MM.1S (cell line): ENCODE measurements at regions not wholly inside any gene's neighbourhood (a gene's known extent, or its start where the extent isn't known, plus 50 kb on each side); places are given as distances from the start of the nearest gene placed in this dataset.

ENCODE experiments used
- DNase-seq: peaks from one replicate; pipeline ENCODE4 v3.0.0-alpha.2; 2015
- H2AFZ ChIP-seq: fragments of 300-600 bp; sonication (generic); 2 replicates; pipeline ENCODE4 v1.6.0; 2016; ENCODE audit warnings: antibody characterized with exemption, low read length
- H3F3A ChIP-seq: fragments of 300-600 bp; sonication (generic); 2 replicates; pipeline ENCODE4 v1.6.1; 2016; ENCODE audit warnings: mild to moderate bottlenecking, antibody characterized with exemption, low read length, moderate library complexity, mixed read lengths; ENCODE audit not compliant: insufficient read depth
- H3K27ac ChIP-seq: fragments of 300-600 bp; sonication (generic); 2 replicates; pipeline ENCODE4 v1.5.1; 2016; ENCODE audit warnings: mild to moderate bottlenecking, low read length
- H3K27me3 ChIP-seq: fragments of 300-600 bp; sonication (generic); replicated peaks from 2 replicates; pipeline ENCODE4 v1.6.0; 2016; ENCODE audit warnings: low read length; ENCODE audit not compliant: insufficient read depth
- H3K36me3 ChIP-seq: fragments of 300-600 bp; sonication (generic); replicated peaks from 2 replicates; pipeline ENCODE4 v1.6.1; 2016; ENCODE audit warnings: mild to moderate bottlenecking, low read length, mixed read lengths; ENCODE audit not compliant: insufficient read depth
- H3K4me1 ChIP-seq: fragments of 300-600 bp; sonication (generic); 2 replicates; pipeline ENCODE4 v1.6.1; 2016; ENCODE audit warnings: low read length, mixed read lengths
- H3K4me2 ChIP-seq: fragments of 300-600 bp; sonication (generic); 2 replicates; pipeline ENCODE4 v1.6.0; 2016; ENCODE audit warnings: low read depth, low read length
- H3K4me3 ChIP-seq: fragments of 300-600 bp; sonication (generic); 2 replicates; pipeline ENCODE4 v1.5.1; 2016; ENCODE audit warnings: low read length, mixed read lengths
- H3K79me2 ChIP-seq: fragments of 300-600 bp; sonication (generic); 2 replicates; pipeline ENCODE4 v1.6.1; 2016; ENCODE audit warnings: mixed run types, low read length, mixed read lengths
- H3K9ac ChIP-seq: fragments of 300-600 bp; sonication (generic); 2 replicates; pipeline ENCODE4 v1.6.1; 2016; ENCODE audit warnings: low read length, mixed read lengths
- H3K9me2 ChIP-seq: fragments of 300-600 bp; sonication (generic); replicated peaks from 2 replicates; pipeline ENCODE4 v1.6.1; 2016; ENCODE audit warnings: mild to moderate bottlenecking, low read length, mixed read lengths; ENCODE audit not compliant: insufficient read depth
- H3K9me3 ChIP-seq: fragments of 300-600 bp; sonication (generic); replicated peaks from 2 replicates; pipeline ENCODE4 v1.6.1; 2016; ENCODE audit warnings: mild to moderate bottlenecking, low read length, mixed read lengths; ENCODE audit not compliant: insufficient read depth
- H4K20me1 ChIP-seq: fragments of 300-600 bp; sonication (generic); 2 replicates; pipeline ENCODE4 v1.6.1; 2016; ENCODE audit warnings: mild to moderate bottlenecking, low read length, moderate library complexity, mixed read lengths; ENCODE audit not compliant: insufficient read depth
- CTCF ChIP-seq: fragments of 300-600 bp; sonication (generic); IDR thresholded peaks from 2 replicates; pipeline ENCODE4 v1.5.1; 2016; ENCODE audit warnings: antibody characterized with exemption, low read length, mixed read lengths
- EZH2 ChIP-seq: fragments of 300-600 bp; sonication (generic); optimal IDR thresholded peaks from 2 replicates; pipeline ENCODE3; 2017; ENCODE audit warnings: low read depth, mild to moderate bottlenecking, antibody characterized with exemption, low read length, mixed read lengths
- EZH2phosphoT487 ChIP-seq: fragments of 300-600 bp; sonication (generic); IDR thresholded peaks from 2 replicates; pipeline ENCODE4 v1.6.1; 2018; ENCODE audit warnings: antibody characterized with exemption, low read length

- Histone ChIP-seq H3K9me3 (no peaks in the 10 kb centered on the region), H3K36me3 (no peaks in the 10 kb centered on the region), H4K20me1 (no peaks in the 10 kb centered on the region), H2AFZ (no peak overlapping the region), H3K4me3 (no peak overlapping the region), H3K27me3 (no peaks in the 10 kb centered on the region), H3F3A (no peaks in the 10 kb centered on the region), H3K9me2 (no peaks in the 10 kb centered on the region), H3K9ac (no peak overlapping the region), H3K4me1 (no peaks in the 10 kb centered on the region), H3K4me2 (no peak overlapping the region), H3K79me2 (no peaks in the 10 kb centered on the region), H3K27ac (no peak overlapping the region)
- DNase-seq, result no peak
- TF ChIP-seq EZH2phosphoT487, result no peak
- TF ChIP-seq CTCF, result no peak
- TF ChIP-seq EZH2, result no peak
These were observed 287.8 kb upstream of the CDYL start for GRCh38 chr6:4488389-4488788.

- no peak for DNase-seq
- H3K4me1 ChIP-seq, result no peaks in the 10 kb centered on the region
- H3K27ac ChIP-seq, result no peak overlapping the region
- H3K9me2 ChIP-seq, result no peaks in the 10 kb centered on the region
- H3K4me3 ChIP-seq, result no peak overlapping the region
- H3K9ac ChIP-seq, result no peak overlapping the region
- no peak overlapping the region for H2AFZ ChIP-seq
- H3K36me3 ChIP-seq, result no peaks in the 10 kb centered on the region
- no peaks in the 10 kb centered on the region for H3K79me2 ChIP-seq
- no peak overlapping the region for H3K4me2 ChIP-seq
- no peaks in the 10 kb centered on the region for H3F3A ChIP-seq
- no peaks in the 10 kb centered on the region for H3K27me3 ChIP-seq
- no peaks in the 10 kb centered on the region for H4K20me1 ChIP-seq
- no peaks in the 10 kb centered on the region for H3K9me3 ChIP-seq
- TF ChIP-seq EZH2phosphoT487, result no peak
- no peak for TF ChIP-seq EZH2
- TF ChIP-seq CTCF, result no peak
These were observed 288.7 kb upstream of the CDYL start for GRCh38 chr6:4487538-4487937.

GRCh38 chr6:4486568-4487315 is 289.5 kb upstream of the CDYL start:
- no peak for DNase-seq
- H3K9me3 ChIP-seq, result no peaks in the 10 kb centered on the region
- no peaks in the 10 kb centered on the region for H3K27me3 ChIP-seq
- H3K4me2 ChIP-seq, result no peak overlapping the region
- H3K9ac ChIP-seq, result no peak overlapping the region
- TF ChIP-seq CTCF (no peak), EZH2phosphoT487 (no peak), EZH2 (no peak)
- no peaks in the 10 kb centered on the region for H3K36me3 ChIP-seq
- no peaks in the 10 kb centered on the region for H3K9me2 ChIP-seq
- no peaks in the 10 kb centered on the region for H3K79me2 ChIP-seq
- no peaks in the 10 kb centered on the region for H3K4me1 ChIP-seq
- H3K27ac ChIP-seq, result no peak overlapping the region
- no peak overlapping the region for H3K4me3 ChIP-seq
- H3F3A ChIP-seq, result no peaks in the 10 kb centered on the region
- no peaks in the 10 kb centered on the region for H4K20me1 ChIP-seq
- H2AFZ ChIP-seq, result no peak overlapping the region
